ENCODE measurements at regions not wholly inside any gene's neighbourhood (a gene's known extent, or its start where the extent isn't known, plus 50 kb on each side); places are given as distances from the start of the nearest gene placed in this dataset.

- no peak for DNase-seq (ENCODE audit: low read depth)
Observed at GRCh38 chr9:12538842-12539579, 154.2 kb upstream of the TYRP1 start.

DNA sequence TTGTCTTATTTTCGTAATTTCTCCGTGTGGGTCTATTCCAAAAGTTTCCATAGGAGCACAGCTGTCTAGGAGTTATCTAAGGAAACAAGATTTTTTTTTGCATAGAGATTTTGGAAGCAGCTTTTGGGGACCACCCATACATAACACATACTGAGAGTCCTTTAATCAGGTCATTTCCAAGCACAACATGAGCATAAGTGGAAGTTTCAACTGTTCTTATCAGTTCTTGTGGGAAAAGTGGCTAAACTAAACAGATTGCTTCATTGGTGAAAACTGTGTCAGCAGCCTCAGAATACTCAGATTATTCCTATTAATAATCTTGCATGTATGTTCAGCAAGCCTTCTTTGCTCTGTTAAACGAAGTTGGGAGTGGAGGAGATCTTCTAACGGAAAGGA lies 153.6 kb upstream of the TYRP1 start:
- no peak for DNase-seq (ENCODE audit: low read depth)

DNA sequence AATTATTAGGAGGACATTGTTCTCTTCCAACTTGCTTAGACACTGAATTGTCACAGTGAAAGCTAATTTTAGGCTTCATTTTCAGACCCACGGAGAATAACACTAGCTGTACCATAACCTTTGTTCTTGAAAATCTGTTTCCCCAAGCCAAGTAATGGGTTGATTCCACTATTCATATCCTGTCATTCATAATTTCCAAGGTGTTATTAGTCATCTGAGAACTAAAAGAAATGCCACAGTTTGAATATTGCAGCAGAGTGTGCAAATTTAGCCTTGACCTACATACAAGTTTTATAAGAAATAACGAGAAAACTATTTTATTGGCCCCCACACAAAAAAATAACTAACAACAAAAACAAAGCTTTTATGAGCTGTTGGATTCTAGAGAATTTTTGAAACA lies 148.5 kb upstream of the TYRP1 start:
- DNase-seq (ENCODE audit: low read depth) = no peak

GRCh38 chr9:12554636-12555035 lies 138.5 kb upstream of the TYRP1 start:
- no peak for DNase-seq (ENCODE audit: low read depth)

DNA sequence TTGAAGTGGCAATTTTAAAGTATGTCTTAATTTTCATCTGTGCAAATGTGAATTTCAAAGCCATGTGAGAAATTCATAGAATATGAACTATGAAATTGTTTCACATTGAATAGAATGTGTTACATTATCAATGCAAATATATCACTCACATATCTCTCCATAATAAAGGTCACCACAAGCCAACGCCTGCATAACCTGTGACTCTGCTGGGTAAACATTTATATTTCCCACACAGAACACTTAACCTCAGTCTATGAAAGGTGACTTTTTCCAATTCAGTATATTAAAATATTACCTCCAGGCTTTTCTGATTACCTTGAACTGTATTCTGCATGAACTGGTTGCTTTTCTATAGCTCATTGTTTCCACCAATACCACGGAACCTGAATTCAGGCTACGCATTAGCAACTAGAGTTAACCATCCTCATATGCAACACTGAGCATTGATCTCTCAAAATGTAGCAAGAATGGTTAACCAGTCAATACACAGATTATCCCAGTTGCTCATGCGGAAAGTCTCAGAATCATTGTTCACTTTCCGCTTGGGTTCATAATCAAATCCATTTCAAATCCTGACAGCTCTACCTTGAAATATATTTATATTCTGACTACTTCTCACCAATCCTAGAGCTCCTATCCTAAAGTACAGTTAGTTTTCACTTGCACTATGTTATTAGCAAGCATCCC lies 126.6 kb upstream of the TYRP1 start:
- DNase-seq (ENCODE audit: low read depth) = no peak

DNA sequence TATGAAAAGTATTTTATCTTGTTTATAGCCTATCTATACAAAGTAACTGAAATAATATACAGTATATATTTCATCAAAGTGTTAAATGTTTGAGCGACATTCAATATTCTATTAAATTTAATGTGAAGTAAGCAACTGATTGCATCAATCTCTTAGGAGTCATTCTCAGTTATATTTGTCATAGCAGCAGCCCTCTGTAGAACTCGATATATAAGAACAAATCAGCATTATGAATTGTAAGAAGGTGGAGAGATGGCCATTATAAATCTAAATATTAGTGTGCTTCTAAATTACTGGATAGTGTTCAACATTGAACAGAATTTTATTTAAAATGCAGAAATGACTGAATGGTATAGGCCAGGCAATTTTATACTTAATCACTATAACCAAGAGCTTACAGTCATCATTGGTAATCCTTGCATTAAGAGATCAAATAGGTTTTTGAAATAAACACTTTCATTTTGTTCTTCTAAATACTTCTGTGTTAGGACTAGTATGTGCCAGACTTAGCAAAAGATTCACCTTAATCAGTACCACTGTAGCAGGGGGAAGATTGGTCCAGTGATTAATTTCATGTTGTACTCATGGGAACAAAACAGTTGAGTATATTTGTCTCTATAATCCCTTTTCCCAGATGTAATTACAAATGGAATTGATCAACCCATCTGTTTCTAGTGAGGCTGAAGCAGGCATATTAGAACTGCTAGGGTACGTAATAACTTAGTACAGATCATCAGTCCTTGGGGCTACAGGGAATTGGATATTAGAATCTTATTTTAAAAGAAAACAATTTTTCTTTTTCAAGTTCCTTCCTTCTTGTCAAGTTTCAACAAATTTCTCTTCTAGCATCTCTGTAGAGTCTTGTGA lies 108.3 kb upstream of the TYRP1 start:
- DNase-seq (ENCODE audit: low read depth) = no peak

- DNase-seq (ENCODE audit: low read depth) = no peak
Observed at GRCh38 chr9:12595400-12595799, 97.8 kb upstream of the TYRP1 start.

- peak; percentile 14 for DNase-seq (ENCODE audit: low read depth)
Observed at GRCh38 chr9:12604164-12604821, 88.9 kb upstream of the TYRP1 start.

GRCh38 chr9:12612211-12612770 lies 80.9 kb upstream of the TYRP1 start:
- no peak for DNase-seq (ENCODE audit: low read depth)

- no peak for DNase-seq (ENCODE audit: low read depth)
Observed at GRCh38 chr9:12613071-12613470, 80.1 kb upstream of the TYRP1 start.

- DNase-seq (ENCODE audit: low read depth) = no peak
Observed at GRCh38 chr9:12614488-12614887, 78.7 kb upstream of the TYRP1 start.

DNA sequence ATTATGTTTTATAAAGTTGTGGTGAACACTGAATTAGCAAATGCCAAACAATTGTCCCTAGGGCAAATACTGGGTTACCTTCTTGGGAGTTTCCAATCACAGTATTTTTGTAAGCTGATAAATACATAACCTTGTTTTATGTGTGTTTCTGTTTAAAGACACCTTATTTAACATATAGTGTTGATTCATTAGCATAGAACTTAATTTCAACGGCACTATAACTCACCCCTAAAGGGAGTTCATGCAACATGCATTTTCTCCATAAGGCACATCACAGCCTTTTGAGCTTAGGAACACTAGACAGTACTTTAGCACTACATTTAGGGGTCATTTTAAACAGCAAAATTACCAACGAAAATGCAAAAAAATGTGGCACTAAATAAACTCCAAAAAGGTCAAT lies 74.2 kb upstream of the TYRP1 start:
- DNase-seq (ENCODE audit: low read depth) = no peak

GRCh38 chr9:12625844-12626243 lies 67.3 kb upstream of the TYRP1 start:
- no peak for DNase-seq (ENCODE audit: low read depth)

GRCh38 chr9:12627096-12627495 lies 66.1 kb upstream of the TYRP1 start:
- DNase-seq (ENCODE audit: low read depth) = no peak

DNA sequence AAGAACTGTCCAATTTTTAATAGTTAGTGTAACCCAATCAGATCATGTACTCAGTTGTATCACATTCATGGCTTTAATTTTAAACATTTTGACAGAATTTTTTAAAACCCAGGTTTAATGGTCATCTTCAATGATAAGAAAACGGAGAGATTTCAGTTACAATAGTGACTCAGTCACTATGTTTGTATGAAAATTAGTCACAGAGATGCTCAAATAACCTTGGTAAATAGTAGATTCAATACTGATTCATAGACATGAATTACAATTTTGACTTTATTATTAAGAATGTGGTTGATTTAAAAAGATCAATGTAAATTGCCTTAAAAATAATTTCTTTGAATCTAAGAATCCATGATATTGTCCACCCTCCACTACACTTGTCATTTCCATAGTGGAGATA lies 64.6 kb upstream of the TYRP1 start:
- no peak for DNase-seq (ENCODE audit: low read depth)

DNA sequence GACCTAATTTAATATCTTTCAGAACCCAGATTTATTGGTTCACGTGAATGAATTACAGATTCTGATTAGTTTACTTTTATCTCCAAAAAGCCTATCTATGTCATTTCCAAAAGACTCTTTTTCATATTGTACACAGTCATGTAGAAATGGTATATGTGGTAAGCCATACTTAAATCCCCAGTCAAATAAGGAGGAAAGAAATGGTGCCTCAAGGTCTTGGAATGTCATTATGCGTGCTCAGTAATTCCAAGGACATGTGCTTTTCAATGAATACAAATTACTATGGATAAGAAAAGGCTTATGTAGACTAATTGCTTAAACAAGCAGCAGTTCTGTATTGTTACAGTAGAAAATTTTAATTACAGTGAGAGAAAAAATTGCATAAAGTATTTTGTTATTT lies 64.1 kb upstream of the TYRP1 start:
- DNase-seq (ENCODE audit: low read depth) = no peak

DNA sequence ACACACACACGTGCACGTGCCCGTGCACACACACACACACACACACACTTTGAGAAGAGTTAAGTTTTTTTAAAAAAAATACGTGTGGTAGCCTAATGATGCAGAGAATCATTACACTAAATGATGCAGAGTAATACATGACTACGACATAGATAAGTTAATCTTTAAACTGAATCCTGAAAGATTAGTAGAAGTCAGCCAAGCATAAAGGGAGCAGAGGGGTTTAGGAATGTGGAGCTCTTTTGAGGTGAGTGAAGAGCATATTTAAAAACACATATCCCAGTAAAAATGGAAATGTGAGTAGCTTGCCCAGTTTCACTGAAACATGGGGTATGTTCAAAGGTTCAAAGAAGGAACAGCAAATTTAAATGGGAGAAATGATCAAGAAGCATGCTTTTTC lies 61.3 kb upstream of the TYRP1 start:
- DNase-seq (ENCODE audit: low read depth) = no peak

DNA sequence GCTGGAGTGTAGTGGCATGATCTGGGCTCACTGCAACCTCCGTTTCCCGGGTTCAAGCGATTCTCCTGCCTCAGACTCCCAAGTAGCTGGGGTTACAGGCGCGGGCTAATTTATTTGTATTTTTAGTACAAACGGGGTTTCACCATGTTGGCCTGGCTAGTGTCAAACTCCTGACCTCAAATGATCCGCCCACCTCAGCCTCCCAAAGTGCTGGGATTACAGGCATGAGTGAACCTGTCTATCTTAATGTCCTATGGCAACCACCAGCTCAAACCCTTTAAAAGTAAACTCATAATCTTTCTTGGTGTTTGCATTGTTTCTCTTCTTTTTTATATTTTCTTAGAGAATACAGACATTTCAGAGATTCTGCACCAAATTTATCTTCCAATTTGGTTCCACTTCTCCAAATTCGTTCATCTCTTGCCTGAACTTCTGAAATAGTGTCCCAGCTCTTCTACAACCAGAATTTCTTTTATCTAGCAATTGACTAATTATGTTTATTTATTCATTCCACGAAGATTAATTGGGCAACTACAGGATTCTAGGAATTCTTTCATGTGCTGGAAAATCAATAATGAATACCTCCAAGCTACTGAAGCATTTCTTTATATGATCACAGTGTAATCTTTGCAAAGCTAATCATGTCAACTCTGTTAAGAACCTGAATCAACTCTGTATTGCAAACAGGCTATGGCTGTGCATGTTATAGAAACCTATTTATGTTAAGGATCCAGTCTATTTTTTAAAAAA lies 60.0 kb upstream of the TYRP1 start:
- no peak for DNase-seq (ENCODE audit: low read depth)

DNA sequence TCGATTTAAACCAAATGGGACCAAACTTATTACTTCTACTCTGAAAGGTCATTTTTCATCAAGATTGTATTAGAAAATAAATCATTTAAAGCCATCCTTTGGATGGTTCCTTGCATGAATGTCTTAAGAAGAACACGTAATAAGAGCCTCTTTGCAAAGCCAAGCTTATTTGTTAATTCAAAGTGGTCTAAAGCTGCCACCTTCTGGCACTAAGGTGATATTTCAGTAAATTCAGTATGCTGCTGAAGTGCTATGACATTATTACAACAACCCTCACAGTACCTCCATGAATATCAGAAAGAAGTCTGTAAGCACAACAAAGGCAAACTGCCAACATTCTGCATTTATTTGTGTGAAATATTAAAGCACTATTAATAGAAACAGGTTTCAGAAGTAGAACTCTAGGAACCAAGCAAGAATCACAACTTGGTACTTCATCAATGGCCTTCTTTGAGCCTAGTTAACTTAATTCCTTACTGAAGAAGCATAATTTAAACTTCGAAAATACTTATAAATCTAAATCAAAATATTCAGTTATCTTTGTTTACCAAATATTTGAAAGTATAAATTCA lies 53.1 kb upstream of the TYRP1 start:
- DNase-seq (ENCODE audit: low read depth) = peak; percentile 38

DNA sequence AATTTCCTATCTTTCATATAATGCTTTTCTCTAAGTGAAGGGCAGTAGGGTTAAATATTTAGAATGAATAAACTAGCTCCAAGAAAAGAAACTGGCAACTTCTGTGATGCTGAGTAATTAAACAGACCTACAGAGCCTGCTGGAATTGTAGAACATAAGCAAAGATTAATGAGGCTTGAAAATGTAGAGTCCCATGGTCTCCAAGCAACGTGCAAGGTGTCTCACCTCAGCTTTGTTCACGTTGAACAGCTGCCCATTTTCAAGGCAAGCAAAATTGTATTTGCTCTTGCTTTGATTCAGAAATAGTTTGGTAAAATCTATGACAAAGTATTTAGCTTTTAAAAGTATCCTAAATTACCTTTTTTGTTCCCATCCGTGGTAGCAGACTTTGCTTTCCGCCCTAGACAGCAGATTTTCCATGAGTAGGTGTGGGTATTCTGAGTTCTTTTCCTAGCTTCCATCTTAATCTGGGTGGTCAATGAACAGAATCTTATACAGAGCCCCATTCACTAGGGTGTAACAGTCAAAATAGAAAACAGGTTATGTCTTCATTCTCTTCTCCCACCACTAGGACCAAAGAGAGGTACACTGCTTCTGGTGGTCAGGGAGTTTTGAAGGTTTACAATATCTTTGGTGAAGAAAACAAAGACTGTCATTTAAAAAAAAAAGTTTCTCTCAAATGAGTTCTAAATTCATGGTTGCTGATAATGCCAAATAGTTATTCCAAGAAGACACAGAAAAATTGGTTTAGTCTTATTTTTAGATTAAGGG lies 52.1 kb upstream of the TYRP1 start:
- DNase-seq (ENCODE audit: low read depth) = no peak
